ENCODE measurements at regions not wholly inside any gene's neighbourhood (a gene's known extent, or its start where the extent isn't known, plus 50 kb on each side); places are given as distances from the start of the nearest gene placed in this dataset.

GRCh38 chr20:63106108-63106764, 99.5 kb upstream of the BHLHE23 start:
- no peak for TF ChIP-seq CTCF (conservative IDR thresholded peaks at IDR 0.05; ENCODE audit: low read length)
- no peak overlapping the region for H3K4me3 ChIP-seq (ENCODE audit: low read length)
- DNase-seq (ENCODE audit: low read depth) = peak; percentile 7

- DNase-seq (ENCODE audit: low read depth) = no peak
- no peak overlapping the region for H3K4me3 ChIP-seq (ENCODE audit: low read length)
- no peak for TF ChIP-seq CTCF (conservative IDR thresholded peaks at IDR 0.05; ENCODE audit: low read length)
Measured at GRCh38 chr20:63105211-63106107, 98.7 kb upstream of the BHLHE23 start.

GRCh38 chr20:63104312-63105181, 97.8 kb upstream of the BHLHE23 start:
- DNase-seq (ENCODE audit: low read depth) = no peak
- no peak overlapping the region for H3K4me3 ChIP-seq (ENCODE audit: low read length)
- TF ChIP-seq CTCF (conservative IDR thresholded peaks at IDR 0.05; ENCODE audit: low read length) = no peak

- no peak for TF ChIP-seq CTCF (conservative IDR thresholded peaks at IDR 0.05; ENCODE audit: low read length)
- no peak overlapping the region for H3K4me3 ChIP-seq (ENCODE audit: low read length)
- no peak for DNase-seq (ENCODE audit: low read depth)
Measured at GRCh38 chr20:63103402-63104311, 96.9 kb upstream of the BHLHE23 start.

- TF ChIP-seq CTCF (conservative IDR thresholded peaks at IDR 0.05; ENCODE audit: low read length) = no peak
- peak; percentile 42 for DNase-seq (ENCODE audit: low read depth)
- peak overlapping the region; percentile 63 for H3K4me3 ChIP-seq (ENCODE audit: low read length)
Measured at GRCh38 chr20:63102721-63103375, 96.1 kb upstream of the BHLHE23 start.

Measured in AG10803 (cell line).